Right ventricle myocardium inferior (tissue), 1 donor: ENCODE measurements at regions not wholly inside any gene's neighbourhood (a gene's known extent, or its start where the extent isn't known, plus 50 kb on each side); places are given as distances from the start of the nearest gene placed in this dataset.
A peak's percentile ranks its signal among the peaks of the same experiment; 100 is the strongest.
"Not testable (repeated sequence)": the region's sequence is repeated elsewhere in the genome, so short reads cannot be mapped to it uniquely, and the experiment has no call there.

Experiments
- ATAC-seq: fragments of 200-7000 bp; cut with Tn5 transposase; one replicate; pipeline ENCODE4 v1.9.1; 2020; ENCODE audit warnings: mild to moderate bottlenecking, moderate library complexity
- DNase-seq: peaks from one replicate; pipeline ENCODE4 v3.0.0; 2021; ENCODE audit errors: missing footprints
- intact Hi-C: fragments of 100-400 bp; cut with DNase I; formaldehyde crosslinking; loops from one replicate; pipeline ENCODE4 v1.11.0; 2022
- donor health status: DM: no; HTN: yes; CAD: no; lungs with severe emphysema.

- ATAC-seq = no peak
- intact Hi-C loops = no loop called here
- no peak for DNase-seq
Observed at GRCh38 chr15:36160351-36160750, 419.1 kb upstream of the CDIN1 start.

DNA sequence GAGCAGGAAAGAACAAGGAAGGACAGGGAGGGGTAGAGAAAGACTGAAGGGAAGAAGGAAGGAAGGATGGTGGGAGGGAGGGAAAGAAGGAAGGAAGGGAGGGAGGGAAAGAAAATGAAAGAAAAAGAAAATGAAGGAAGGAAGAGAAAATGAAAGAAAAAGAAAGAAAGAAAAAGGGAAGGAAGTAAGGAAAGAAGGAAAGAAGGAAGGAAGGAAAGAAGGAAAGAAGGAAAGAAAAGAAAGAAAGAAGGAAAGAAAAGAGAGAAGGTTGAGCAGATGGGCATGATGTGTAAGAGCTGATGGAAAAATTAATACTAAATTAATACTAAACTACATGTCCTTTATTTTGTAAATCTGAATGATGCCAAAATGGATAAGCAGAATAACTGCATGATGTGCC lies 418.3 kb upstream of the CDIN1 start:
- no peak for DNase-seq
- intact Hi-C loops = no loop called here
- ATAC-seq = no peak

DNA sequence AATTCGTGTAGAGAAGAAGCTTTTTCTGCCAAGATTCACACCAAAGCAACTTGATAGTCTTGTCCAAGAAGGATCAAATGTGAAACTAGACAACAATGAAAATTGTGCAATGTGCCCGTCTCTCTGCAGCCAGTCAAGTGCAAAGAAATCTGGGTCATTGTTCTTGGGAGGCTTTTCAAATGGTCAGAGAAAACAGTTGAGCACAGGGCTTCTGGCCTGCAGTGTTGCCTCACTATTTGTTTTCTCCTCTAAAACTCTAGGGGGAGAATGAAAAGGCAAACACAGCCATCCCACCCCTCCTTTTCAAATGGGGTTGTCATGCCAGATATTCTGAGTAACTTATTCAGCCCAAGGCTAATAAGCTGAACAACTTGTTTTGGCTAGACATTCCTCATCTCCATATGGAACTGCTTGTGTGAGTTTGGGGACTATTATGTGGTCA lies 417.6 kb upstream of the CDIN1 start:
- intact Hi-C loops = no loop called here
- ATAC-seq (peak; percentile 90), DNase-seq (no peak)

GRCh38 chr15:36163983-36164382 lies 415.4 kb upstream of the CDIN1 start:
- intact Hi-C loops, ATAC-seq, DNase-seq: not testable (repeated sequence)

DNA sequence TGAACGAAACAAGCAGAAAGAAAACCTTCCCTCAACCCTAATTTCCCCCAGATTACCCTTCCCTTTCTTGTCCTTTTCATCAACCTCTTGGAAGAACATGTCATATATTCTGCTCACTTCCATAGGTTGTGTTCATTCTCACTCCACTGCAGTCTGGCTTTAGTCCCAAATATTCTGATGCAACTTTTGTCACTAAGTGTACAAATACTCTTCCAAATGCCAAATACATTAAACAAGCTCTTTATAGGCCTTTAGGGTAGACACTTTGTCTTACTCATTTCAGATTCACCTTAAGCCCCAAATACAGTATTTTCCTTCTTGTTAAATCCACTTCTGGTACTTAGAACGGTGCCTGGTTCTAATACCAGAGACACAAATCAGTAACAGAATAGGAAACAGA lies 406.5 kb upstream of the CDIN1 start:
- ATAC-seq = no peak
- intact Hi-C loops = no loop called here
- DNase-seq = no peak

DNA sequence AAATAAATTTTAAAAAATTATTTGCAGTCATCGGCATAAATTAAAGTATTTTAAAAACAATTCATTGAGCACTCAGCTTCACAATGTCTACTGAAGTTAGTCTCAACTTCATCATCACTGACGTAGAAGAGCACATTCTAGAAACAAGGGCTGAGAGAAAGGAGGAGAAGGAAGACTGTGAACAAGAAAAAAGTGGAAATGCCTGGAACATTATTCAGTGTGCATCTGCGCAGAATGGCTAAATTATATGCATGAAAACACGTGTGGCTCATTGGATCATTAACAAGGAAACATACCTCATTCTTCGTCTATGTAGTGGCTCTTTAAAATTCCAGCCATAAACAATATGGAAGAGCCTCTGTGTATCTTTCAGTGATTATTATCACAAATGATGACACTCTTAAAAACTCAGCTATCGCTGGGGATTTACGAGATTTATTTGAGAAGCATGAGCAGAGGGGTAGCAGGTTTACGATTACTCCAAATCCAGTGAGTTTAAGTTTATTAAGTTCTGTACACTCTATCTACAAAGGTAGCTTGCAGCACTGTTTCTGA lies 404.2 kb upstream of the CDIN1 start:
- intact Hi-C loops = no loop called here
- ATAC-seq (no peak), DNase-seq (no peak)

GRCh38 chr15:36175741-36176291 lies 403.6 kb upstream of the CDIN1 start:
- ATAC-seq = no peak
- intact Hi-C loops = no loop called here

GRCh38 chr15:36177590-36178302 lies 401.7 kb upstream of the CDIN1 start:
- DNase-seq = no peak
- intact Hi-C loops = no loop called here
- no peak for ATAC-seq

More at GRCh38 chr15:36175741-36176291, 403.6 kb upstream of the CDIN1 start:
- no peak for DNase-seq

DNA sequence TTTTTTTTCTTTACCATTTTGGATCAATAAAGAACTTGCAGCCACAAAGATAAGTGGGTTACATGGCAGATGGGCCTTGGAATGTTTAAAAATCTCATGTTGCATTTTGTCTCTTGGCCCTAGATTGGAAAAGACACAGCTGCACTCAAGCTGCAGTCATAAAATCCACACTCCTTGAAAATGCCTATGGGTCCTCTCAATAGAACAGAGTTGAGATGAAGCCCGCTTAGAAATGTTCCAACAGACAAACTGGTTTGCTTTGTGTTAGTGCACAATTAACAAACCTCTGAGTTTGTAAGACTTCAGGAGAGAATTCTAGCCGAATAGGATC lies 401.2 kb upstream of the CDIN1 start:
- intact Hi-C loops = no loop called here
- no peak for ATAC-seq

GRCh38 chr15:36183201-36183600 lies 396.2 kb upstream of the CDIN1 start:
- intact Hi-C loops = no loop called here
- DNase-seq (no peak), ATAC-seq (no peak)

More for the DNA sequence above, 401.2 kb upstream of the CDIN1 start:
- DNase-seq = no peak

DNA sequence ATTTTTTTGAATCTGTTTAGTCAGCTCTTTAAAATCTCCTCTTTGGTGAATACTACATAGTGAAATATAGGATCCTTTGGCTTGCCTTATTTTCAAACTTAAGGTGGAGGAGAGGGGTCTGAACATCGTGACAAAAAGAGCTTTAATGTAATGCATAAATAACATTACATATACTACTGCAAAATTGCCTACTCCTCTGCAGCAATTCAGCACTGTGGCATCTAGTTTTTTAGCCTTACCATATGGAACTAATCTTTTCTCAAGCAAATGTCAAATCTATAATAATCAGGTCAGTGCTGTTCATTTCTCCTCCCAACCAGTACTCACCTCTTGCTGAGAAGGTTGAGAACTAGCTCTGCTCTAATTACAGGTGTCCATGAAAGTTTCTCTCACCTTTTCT lies 394.0 kb upstream of the CDIN1 start:
- intact Hi-C loops = no loop called here

GRCh38 chr15:36185845-36186244 lies 393.6 kb upstream of the CDIN1 start:
- intact Hi-C loops = no loop called here
- no peak for ATAC-seq
- DNase-seq = no peak

More for the DNA sequence above, 394.0 kb upstream of the CDIN1 start:
- no peak for DNase-seq
- no peak for ATAC-seq

DNA sequence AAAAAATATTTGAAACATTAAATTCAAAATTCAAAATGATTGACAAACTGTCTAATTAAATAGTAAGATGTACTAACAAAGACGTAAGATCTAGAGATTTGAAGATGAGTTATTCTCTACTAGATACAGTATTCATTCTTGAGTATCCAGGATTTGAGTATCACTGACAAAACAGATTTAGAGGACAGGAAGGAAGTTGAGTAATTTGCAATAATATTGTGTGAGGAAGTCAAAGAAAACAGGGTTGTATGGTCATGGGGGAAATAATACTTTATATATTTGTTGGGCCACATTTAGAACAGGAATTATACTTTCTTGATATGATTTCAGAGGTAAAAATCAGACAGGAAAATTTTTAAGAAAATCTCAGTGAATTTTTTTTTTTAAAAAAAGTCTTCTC lies 393.1 kb upstream of the CDIN1 start:
- intact Hi-C loops = no loop called here
- DNase-seq (no peak), ATAC-seq (no peak)

GRCh38 chr15:36191459-36191858 lies 388.0 kb upstream of the CDIN1 start:
- no peak for ATAC-seq
- intact Hi-C loops = no loop called here
- DNase-seq = no peak

GRCh38 chr15:36195361-36196007 lies 383.9 kb upstream of the CDIN1 start:
- DNase-seq, intact Hi-C loops, ATAC-seq: not testable (repeated sequence)

DNA sequence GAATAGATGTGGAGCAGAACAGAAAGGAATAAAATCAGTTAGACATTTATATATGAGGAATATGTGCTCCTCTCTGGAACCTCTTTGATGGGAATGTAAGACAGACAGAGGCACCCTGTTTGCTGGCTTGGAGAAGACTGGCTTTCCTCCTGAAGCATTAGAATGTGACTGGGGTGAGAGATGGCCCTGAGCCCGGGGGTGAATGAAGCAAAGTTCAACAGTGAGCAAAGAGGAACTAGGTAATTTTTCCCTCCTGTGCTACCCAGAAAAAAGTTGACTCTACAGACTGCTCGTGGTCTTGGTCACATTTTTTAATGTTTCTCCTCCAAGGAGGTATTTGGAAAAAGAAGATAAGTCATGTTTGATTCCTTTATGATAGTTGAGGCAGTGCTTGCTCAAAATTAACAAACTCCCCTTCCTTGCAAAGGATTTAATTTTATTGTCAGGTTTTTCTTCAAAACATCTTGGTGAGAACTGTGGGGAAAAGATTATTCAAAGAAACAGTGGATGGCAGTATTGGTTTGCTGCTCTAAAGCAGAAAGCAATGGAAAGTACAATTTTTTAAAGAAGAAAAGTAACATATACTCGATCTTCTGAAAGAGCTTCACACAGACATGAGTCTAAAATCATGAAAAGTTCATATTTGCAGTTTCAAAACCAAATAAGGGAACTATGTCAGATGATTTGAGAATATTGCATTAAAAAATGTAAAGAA lies 370.4 kb upstream of the CDIN1 start:
- intact Hi-C loops = no loop called here
- DNase-seq = no peak
- ATAC-seq = no peak

GRCh38 chr15:36210426-36210825 lies 369.0 kb upstream of the CDIN1 start:
- intact Hi-C loops = no loop called here
- ATAC-seq (no peak), DNase-seq (no peak)

DNA sequence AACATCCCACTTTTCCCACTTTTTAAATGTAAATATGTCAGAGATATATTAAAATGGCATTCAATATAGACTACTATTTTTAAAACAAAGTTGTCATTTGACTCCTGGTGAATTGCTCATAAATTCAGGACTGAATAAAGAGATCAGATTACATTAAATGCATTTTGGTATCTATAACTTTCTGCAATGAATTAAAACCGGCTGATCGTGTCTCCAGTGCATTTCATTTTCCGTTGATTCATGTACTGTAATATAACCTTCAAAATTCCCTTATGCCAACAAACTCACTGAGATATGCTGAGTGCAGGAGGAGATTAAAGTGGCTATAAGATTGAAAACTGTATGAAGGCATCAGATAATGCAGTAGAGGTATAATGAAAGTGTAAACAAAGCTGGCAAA lies 361.1 kb upstream of the CDIN1 start:
- ATAC-seq (no peak), DNase-seq (no peak)
- intact Hi-C loops = no loop called here

DNA sequence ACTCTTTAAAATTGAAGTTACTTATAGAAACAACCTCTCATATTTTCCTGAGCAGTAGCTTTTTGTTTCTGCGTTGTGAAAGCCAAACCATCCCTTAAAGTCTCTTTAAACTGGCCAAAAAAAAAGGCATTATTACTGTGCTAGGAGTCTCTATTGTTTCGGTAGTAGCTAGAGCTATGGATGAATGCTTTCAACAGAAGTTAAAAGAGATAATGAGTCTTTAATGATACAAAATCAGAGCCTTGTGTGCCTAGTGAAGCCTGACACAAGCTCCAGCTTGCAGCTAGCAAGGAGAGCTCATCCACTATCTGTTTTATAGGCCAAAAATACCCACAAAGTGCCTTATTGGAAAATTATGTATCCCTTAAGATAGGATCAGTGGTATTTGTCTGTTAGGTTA lies 360.4 kb upstream of the CDIN1 start:
- no peak for ATAC-seq
- intact Hi-C loops = no loop called here
- no peak for DNase-seq

DNA sequence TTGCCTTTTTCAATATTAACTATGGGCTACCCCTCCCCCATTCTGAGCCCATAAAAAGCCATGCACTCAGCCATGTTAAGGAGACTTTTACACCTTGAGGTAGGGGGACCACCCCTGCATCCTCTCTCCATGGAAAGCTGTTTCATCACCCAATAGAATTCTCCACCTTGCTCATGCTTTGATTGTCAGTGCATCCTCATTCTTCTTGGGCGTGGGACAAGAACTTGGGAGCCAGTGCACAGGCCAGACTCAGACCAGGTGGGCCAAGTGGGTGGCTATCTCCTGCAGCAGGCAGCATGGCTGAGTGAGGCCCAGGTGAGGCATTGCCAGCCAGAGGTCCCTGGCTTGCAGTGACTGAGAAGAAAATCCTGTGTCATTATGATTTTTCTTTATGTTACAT lies 357.4 kb upstream of the CDIN1 start:
- ATAC-seq (no peak), DNase-seq (no peak)
- intact Hi-C loops = no loop called here
